Neural cell (in vitro differentiated cells): ENCODE measurements at regions not wholly inside any gene's neighbourhood (a gene's known extent, or its start where the extent isn't known, plus 50 kb on each side); places are given as distances from the start of the nearest gene placed in this dataset.

ENCODE experiments used
- POLR2AphosphoS5 ChIP-seq: IDR thresholded peaks from 2 replicates; pipeline ENCODE4 v1.6.1; 2012
- RAD21 ChIP-seq: fragments of 450-650 bp; conservative IDR thresholded peaks from 2 replicates; pipeline ENCODE4 v1.6.1; 2014; ENCODE audit warnings: antibody characterized with exemption, mild to moderate bottlenecking, moderate library complexity
- TF ChIP-seq, protein P1 (sequence below): fragments of 450-650 bp; IDR thresholded peaks from 2 replicates; pipeline ENCODE4 v1.5.1; 2014; ENCODE audit warnings: antibody characterized with exemption, mild to moderate bottlenecking, moderate library complexity; ENCODE audit not compliant: poor library complexity, severe bottlenecking

DNA sequence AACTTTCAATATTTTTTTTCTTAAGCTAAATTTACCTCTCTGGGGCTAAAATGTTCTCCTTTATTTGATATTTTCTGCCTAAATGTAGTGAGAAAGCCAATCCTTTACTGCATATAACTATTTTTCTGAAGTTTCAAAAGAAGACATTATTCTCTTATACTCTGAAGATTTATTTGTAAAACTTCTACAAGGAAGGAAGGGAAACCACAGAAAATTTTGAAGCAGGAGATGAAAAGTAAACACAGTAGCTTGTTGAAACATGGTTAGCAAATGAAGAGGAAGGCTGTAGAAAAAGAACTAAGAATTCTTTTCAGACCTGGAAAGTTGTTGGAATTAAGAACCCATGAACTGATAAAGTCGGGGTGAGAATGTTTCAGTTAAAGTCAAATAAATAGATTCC lies 330.3 kb downstream of the HGF start:
- TF ChIP-seq POLR2AphosphoS5: no peak
- TF ChIP-seq, protein P1, sequence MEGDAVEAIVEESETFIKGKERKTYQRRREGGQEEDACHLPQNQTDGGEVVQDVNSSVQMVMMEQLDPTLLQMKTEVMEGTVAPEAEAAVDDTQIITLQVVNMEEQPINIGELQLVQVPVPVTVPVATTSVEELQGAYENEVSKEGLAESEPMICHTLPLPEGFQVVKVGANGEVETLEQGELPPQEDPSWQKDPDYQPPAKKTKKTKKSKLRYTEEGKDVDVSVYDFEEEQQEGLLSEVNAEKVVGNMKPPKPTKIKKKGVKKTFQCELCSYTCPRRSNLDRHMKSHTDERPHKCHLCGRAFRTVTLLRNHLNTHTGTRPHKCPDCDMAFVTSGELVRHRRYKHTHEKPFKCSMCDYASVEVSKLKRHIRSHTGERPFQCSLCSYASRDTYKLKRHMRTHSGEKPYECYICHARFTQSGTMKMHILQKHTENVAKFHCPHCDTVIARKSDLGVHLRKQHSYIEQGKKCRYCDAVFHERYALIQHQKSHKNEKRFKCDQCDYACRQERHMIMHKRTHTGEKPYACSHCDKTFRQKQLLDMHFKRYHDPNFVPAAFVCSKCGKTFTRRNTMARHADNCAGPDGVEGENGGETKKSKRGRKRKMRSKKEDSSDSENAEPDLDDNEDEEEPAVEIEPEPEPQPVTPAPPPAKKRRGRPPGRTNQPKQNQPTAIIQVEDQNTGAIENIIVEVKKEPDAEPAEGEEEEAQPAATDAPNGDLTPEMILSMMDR: no peak
- TF ChIP-seq RAD21: no peak
